DND-41 (cell line): ENCODE measurements at regions not wholly inside any gene's neighbourhood (a gene's known extent, or its start where the extent isn't known, plus 50 kb on each side); places are given as distances from the start of the nearest gene placed in this dataset.

ENCODE experiments used
- ATAC-seq: fragments of 200-7000 bp; cut with Tn5 transposase; 3 replicates; pipeline ENCODE4 v1.9.1; 2021; ENCODE audit warnings: low read depth; ENCODE audit not compliant: insufficient read depth
- DNase-seq: peaks from one replicate; pipeline ENCODE4 v3.0.0-alpha.2; 2020
- H2AFZ ChIP-seq: 2 replicates; pipeline ENCODE4 v1.6.0; 2012; ENCODE audit warnings: low read depth, low read length
- H3K27ac ChIP-seq: 2 replicates; pipeline ENCODE4 v1.5.1; 2012; ENCODE audit warnings: low read length, inconsistent platforms
- H3K27me3 ChIP-seq: fragments of 200-600 bp; sonication (generic); 2 replicates; pipeline ENCODE4 v1.6.0; 2012; ENCODE audit warnings: low read length, mild to moderate bottlenecking, inconsistent platforms; ENCODE audit not compliant: insufficient read depth, poor library complexity
- H3K36me3 ChIP-seq: 2 replicates; pipeline ENCODE4 v1.5.1; 2012; ENCODE audit warnings: low read length, inconsistent platforms; ENCODE audit not compliant: insufficient read depth
- H3K4me1 ChIP-seq: 2 replicates; pipeline ENCODE4 v1.5.1; 2012; ENCODE audit warnings: mild to moderate bottlenecking, low read length; ENCODE audit not compliant: insufficient read depth
- H3K4me2 ChIP-seq: 2 replicates; pipeline ENCODE4 v1.6.0; 2012; ENCODE audit warnings: mild to moderate bottlenecking, moderate library complexity, low read length, inconsistent platforms; ENCODE audit not compliant: insufficient read depth
- H3K4me3 ChIP-seq, 2 experiments: fragments of 200-600 bp in 1 of 2; shearing (Covaris generic) in 1 of 2; 2 replicates each; pipeline ENCODE4 v1.5.1; 2012 to 2016; ENCODE audit warnings: inconsistent platforms in 2 of 2, low read length in 2 of 2, mild to moderate bottlenecking in 2 of 2, low read depth in 1 of 2, moderate library complexity in 1 of 2
- H3K79me2 ChIP-seq: 2 replicates; pipeline ENCODE4 v1.6.0; 2012; ENCODE audit warnings: low read length, inconsistent platforms; ENCODE audit not compliant: insufficient read depth
- H3K9ac ChIP-seq: 2 replicates; pipeline ENCODE4 v1.6.0; 2012; ENCODE audit warnings: low read depth, mild to moderate bottlenecking, inconsistent platforms, low read length, moderate library complexity
- H3K9me3 ChIP-seq: 2 replicates; pipeline ENCODE4 v1.5.1; 2012; ENCODE audit warnings: low read length, moderate library complexity, mild to moderate bottlenecking, inconsistent platforms; ENCODE audit not compliant: insufficient read depth, severe bottlenecking
- H4K20me1 ChIP-seq: 2 replicates; pipeline ENCODE4 v1.6.0; 2012; ENCODE audit warnings: low read length; ENCODE audit not compliant: insufficient read depth
- EZH2 ChIP-seq: IDR thresholded peaks from 3 replicates; pipeline ENCODE4 v1.6.1; 2012; ENCODE audit warnings: borderline replicate concordance, low read depth, mild to moderate bottlenecking, moderate library complexity, low read length, inconsistent platforms; ENCODE audit not compliant: severe bottlenecking
- TF ChIP-seq, protein P1 (sequence below): IDR thresholded peaks from 2 replicates; pipeline ENCODE4 v1.5.1; 2012; ENCODE audit warnings: borderline replicate concordance, low read length, moderate library complexity, mild to moderate bottlenecking; ENCODE audit not compliant: poor library complexity, severe bottlenecking; ENCODE audit errors: extremely low read depth

DNA sequence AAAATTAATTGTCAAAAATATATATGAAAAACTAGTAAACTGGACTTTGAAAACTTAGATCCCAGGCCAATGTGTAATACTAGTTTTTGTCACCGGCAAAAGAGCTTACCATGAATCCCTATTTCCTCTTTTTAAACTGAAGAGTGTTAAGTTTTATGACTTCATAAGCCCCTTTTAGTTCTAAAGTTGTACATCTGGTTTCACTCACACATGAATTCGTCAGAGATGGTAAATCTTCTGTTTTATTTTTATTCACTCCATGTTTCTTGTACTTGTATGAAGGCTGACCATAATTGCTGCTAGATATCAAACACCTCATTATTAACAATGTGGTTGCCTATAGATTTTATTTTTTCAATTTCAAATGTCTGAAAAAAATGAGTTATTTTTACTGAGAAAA lies 827.9 kb downstream of the PCDH7 start:
- no peak overlapping the region for H2AFZ ChIP-seq
- DNase-seq (no peak), ATAC-seq (no peak)
- H3K27me3 ChIP-seq, result no peaks in the 10 kb centered on the region
- no peak overlapping the region for H3K4me3 ChIP-seq
- TF ChIP-seq, protein P1, sequence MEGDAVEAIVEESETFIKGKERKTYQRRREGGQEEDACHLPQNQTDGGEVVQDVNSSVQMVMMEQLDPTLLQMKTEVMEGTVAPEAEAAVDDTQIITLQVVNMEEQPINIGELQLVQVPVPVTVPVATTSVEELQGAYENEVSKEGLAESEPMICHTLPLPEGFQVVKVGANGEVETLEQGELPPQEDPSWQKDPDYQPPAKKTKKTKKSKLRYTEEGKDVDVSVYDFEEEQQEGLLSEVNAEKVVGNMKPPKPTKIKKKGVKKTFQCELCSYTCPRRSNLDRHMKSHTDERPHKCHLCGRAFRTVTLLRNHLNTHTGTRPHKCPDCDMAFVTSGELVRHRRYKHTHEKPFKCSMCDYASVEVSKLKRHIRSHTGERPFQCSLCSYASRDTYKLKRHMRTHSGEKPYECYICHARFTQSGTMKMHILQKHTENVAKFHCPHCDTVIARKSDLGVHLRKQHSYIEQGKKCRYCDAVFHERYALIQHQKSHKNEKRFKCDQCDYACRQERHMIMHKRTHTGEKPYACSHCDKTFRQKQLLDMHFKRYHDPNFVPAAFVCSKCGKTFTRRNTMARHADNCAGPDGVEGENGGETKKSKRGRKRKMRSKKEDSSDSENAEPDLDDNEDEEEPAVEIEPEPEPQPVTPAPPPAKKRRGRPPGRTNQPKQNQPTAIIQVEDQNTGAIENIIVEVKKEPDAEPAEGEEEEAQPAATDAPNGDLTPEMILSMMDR, result no peak
- TF ChIP-seq EZH2, result no peak
- no peaks in the 10 kb centered on the region for H3K79me2 ChIP-seq
- H3K9me3 ChIP-seq, result no peaks in the 10 kb centered on the region
- no peak overlapping the region for H3K4me2 ChIP-seq
- H4K20me1 ChIP-seq, result no peaks in the 10 kb centered on the region
- H3K9ac ChIP-seq, result no peak overlapping the region
- no peaks in the 10 kb centered on the region for H3K4me1 ChIP-seq
- no peaks in the 10 kb centered on the region for H3K36me3 ChIP-seq
- no peak overlapping the region for H3K27ac ChIP-seq

DNA sequence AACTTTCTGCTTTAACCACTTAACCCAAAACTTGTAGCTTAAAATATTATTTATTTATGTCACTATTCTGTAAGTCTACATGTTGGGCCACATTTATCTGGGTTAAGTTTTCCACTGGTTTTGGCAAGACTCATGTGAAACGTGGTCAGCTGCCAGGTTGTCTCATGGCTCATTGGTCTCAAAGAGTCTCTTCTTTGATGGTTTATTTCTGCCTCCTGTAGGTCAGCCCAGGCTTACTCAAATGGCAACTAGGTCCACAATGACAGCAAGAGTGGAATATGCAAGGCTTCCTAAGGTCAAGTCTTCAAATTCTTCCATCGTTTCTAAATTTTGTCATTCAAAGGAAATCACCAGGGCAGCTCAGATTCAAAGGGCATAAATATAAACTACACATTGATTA lies 828.7 kb downstream of the PCDH7 start:
- TF ChIP-seq, protein P1, result no peak
- no peak for TF ChIP-seq EZH2
- no peak overlapping the region for H3K27ac ChIP-seq
- no peak for ATAC-seq
- H3K4me1 ChIP-seq, result no peaks in the 10 kb centered on the region
- H3K4me3 ChIP-seq, result no peak overlapping the region
- no peak overlapping the region for H2AFZ ChIP-seq
- no peak for DNase-seq
- H4K20me1 ChIP-seq, result no peaks in the 10 kb centered on the region
- H3K9ac ChIP-seq, result no peak overlapping the region
- no peak overlapping the region for H3K4me2 ChIP-seq
- H3K9me3 ChIP-seq, result no peaks in the 10 kb centered on the region
- H3K36me3 ChIP-seq, result no peaks in the 10 kb centered on the region
- no peaks in the 10 kb centered on the region for H3K27me3 ChIP-seq
- no peaks in the 10 kb centered on the region for H3K79me2 ChIP-seq

DNA sequence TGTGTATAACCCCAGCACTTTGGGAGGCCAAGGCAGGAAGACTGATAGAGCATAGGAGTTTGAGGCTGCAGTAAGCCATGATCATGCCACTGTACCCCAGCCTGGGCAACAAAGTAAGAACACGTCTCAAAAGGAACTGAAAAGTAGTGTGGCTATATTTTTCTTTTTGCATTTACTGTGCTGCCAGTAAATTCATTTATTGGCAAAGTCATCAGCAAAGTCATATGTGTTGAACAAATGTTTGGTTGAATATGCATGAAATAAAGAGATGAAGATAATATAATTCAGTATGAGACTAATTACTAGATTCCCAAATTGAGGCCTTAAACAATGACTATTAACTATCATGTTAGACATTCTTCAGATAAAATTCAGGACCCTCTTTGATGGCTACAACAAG lies 829.1 kb downstream of the PCDH7 start:
- no peaks in the 10 kb centered on the region for H4K20me1 ChIP-seq
- no peak overlapping the region for H3K27ac ChIP-seq
- DNase-seq (no peak), ATAC-seq (no peak)
- H3K36me3 ChIP-seq, result no peaks in the 10 kb centered on the region
- no peaks in the 10 kb centered on the region for H3K79me2 ChIP-seq
- H3K9me3 ChIP-seq, result no peaks in the 10 kb centered on the region
- no peaks in the 10 kb centered on the region for H3K27me3 ChIP-seq
- no peak overlapping the region for H3K4me3 ChIP-seq
- H3K9ac ChIP-seq, result no peak overlapping the region
- no peak overlapping the region for H2AFZ ChIP-seq
- H3K4me1 ChIP-seq, result no peaks in the 10 kb centered on the region
- TF ChIP-seq, protein P1, result no peak
- TF ChIP-seq EZH2, result no peak
- H3K4me2 ChIP-seq, result no peak overlapping the region

DNA sequence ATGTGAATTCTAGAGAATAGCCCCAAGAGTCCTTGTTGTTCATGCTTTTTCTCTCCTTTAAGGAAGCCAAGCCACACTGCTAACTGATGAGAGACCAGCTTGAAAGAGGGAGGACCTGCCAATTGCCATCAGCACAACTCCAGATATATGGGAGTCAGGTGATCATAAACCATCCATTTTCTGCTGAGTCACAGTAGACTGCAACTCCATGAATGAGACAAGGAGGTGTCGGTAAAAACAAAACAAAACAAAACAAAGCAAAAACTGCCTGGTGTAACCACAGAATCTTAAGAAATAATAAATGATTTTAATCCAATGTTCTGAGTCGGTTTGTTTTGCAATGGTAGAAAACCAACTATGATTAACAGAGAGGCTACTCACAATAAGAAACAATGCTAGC lies 837.3 kb downstream of the PCDH7 start:
- Histone ChIP-seq H3K4me1 (no peaks in the 10 kb centered on the region), H3K9me3 (no peaks in the 10 kb centered on the region), H4K20me1 (no peaks in the 10 kb centered on the region), H3K4me3 (no peak overlapping the region), H3K27me3 (no peaks in the 10 kb centered on the region), H3K9ac (no peak overlapping the region), H3K36me3 (no peaks in the 10 kb centered on the region), H3K4me2 (no peak overlapping the region), H3K79me2 (no peaks in the 10 kb centered on the region), H3K27ac (no peak overlapping the region), H2AFZ (no peak overlapping the region)
- no peak for DNase-seq
- TF ChIP-seq EZH2, result no peak
- TF ChIP-seq, protein P1, result no peak
- no peak for ATAC-seq
